ENCODE measurements at regions not wholly inside any gene's neighbourhood (a gene's known extent, or its start where the extent isn't known, plus 50 kb on each side); places are given as distances from the start of the nearest gene placed in this dataset.

DNA sequence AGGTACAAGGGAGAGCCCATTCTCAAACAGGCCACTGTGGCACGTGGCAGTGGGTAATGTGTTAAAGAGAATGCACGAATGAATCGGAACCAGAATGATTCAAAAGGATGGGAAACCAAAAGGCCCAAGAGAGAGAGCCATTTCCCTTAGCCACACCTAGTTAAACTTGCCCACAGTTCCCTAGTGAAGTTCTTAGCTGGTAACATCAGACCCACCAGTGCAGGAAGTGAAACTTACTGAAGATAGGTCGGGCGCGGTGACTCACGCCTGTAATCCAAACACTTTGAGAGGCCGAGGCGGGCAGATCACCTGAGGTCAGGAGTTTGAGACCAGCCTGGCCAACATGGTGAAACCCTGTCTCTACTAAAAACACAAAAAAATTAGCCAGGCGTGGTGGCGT, 97.1 kb downstream of the MEX3B start:
- TF ChIP-seq, protein P1, sequence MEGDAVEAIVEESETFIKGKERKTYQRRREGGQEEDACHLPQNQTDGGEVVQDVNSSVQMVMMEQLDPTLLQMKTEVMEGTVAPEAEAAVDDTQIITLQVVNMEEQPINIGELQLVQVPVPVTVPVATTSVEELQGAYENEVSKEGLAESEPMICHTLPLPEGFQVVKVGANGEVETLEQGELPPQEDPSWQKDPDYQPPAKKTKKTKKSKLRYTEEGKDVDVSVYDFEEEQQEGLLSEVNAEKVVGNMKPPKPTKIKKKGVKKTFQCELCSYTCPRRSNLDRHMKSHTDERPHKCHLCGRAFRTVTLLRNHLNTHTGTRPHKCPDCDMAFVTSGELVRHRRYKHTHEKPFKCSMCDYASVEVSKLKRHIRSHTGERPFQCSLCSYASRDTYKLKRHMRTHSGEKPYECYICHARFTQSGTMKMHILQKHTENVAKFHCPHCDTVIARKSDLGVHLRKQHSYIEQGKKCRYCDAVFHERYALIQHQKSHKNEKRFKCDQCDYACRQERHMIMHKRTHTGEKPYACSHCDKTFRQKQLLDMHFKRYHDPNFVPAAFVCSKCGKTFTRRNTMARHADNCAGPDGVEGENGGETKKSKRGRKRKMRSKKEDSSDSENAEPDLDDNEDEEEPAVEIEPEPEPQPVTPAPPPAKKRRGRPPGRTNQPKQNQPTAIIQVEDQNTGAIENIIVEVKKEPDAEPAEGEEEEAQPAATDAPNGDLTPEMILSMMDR (IDR thresholded peaks at IDR 0.05) = no peak
- no peak for TF ChIP-seq POLR2A (IDR thresholded peaks at IDR 0.05)
